GM20000 (cell line): ENCODE measurements at regions not wholly inside any gene's neighbourhood (a gene's known extent, or its start where the extent isn't known, plus 50 kb on each side); places are given as distances from the start of the nearest gene placed in this dataset.

Source experiments
- DNase-seq: peaks from one replicate; pipeline ENCODE4 v3.0.0; 2012; ENCODE audit warnings: low spot score
- CTCF ChIP-seq: IDR thresholded peaks from 2 replicates; pipeline ENCODE4 v1.5.1; 2012; ENCODE audit warnings: mild to moderate bottlenecking, control low read depth; ENCODE audit errors: extremely low read depth, missing control alignments

- no peak for TF ChIP-seq CTCF
- no peak for DNase-seq
These were observed 284.7 kb upstream of the HDAC4 start for GRCh38 chr2:239685556-239685955.

GRCh38 chr2:239684996-239685395 is 284.2 kb upstream of the HDAC4 start:
- no peak for TF ChIP-seq CTCF
- DNase-seq: no peak

- no peak for DNase-seq
- no peak for TF ChIP-seq CTCF
These were observed 283.5 kb upstream of the HDAC4 start for GRCh38 chr2:239684271-239684810.

- TF ChIP-seq CTCF: no peak
- DNase-seq: no peak
These were observed 281.7 kb upstream of the HDAC4 start for GRCh38 chr2:239682518-239682917.

DNA sequence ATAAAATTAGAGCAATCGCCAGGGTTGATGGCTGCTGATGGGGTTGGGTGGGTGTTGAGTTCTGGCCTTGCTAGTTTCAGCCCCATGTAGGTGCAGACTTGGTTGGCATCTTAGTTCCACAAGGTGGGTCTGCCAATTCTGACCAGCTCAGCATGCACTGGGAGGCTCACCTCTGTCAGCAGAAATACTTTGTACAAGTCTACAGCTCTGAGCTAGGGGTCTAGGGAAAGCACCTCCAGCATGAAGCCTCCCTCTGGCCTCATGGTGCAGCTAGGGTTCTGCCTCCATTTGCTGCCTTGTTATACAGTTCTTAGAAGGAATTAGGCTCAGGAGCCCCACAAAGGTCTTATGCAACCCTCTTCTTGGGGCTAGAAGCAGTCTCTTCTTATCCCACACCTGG is 278.9 kb upstream of the HDAC4 start:
- TF ChIP-seq CTCF: no peak
- no peak for DNase-seq

DNA sequence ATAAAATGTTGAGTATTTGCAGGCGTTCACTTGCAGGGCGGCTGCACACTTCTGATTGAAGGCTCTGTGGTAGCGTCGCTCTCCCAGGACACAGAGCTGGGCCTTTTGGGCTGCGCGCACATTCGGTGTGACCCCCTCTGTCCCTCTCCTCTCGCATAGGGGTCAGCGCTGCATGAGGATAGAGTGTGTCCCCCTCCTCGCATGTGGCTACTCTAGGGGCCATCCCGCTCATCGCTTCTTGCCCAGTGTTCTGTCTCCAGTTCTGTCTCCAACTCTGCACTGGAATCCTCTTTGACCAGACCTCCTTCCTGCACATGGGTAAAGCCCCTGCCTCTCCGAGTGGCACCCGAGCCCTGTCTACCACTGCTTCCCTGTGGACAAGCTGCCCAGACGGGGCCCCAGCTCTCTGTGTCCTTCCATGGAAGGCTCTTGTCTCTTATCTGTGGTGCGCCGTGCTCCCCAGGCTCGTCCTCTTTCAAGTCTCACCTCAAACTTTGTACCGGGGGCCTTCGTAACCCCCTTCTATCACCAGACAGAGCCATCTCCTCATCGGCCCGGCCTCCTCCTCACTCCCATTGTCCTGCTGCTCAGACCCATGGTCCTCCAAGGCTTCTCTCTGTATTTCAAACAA is 278.0 kb upstream of the HDAC4 start:
- no peak for DNase-seq
- TF ChIP-seq CTCF: no peak

DNA sequence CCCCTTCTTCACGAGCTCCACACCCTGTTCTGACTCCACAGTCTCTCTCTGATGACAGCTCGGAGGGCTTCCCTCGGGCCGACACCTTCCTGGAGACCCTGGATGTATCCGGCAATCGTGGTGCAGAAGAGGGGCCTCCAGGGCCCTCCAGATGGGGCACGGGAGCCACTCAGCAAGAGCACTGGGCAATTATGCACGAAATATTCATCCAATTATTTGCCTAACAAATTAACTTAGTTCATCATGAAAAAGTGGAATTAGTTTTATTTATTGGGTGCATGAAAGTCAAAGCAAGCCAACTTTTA is 277.3 kb upstream of the HDAC4 start:
- TF ChIP-seq CTCF: no peak
- no peak for DNase-seq
